A549 (cell line): ENCODE measurements at regions not wholly inside any gene's neighbourhood (a gene's known extent, or its start where the extent isn't known, plus 50 kb on each side); places are given as distances from the start of the nearest gene placed in this dataset.
"Not testable (repeated sequence)": the region's sequence is repeated elsewhere in the genome, so short reads cannot be mapped to it uniquely, and the experiment has no call there.

ENCODE experiments used
- ATAC-seq, 2 experiments: fragments of 200-7000 bp in 1 of 2; fragments of >200 bp in 1 of 2; cut with Nextera tagmentation in 1 of 2; cut with Tn5 transposase in 1 of 2; 3 replicates each; pipeline versions ENCODE4 v1.8.0 to v1.9.1; 2018 to 2020; ENCODE audit warnings: mild to moderate bottlenecking in 1 of 2, moderate library complexity in 1 of 2
- CTCF ChIA-PET: fragments of 300-600 bp; sonication (Branson Sonifier 250); formaldehyde crosslinking; extraction: SDS; loops from one replicate; lab custom pipeline; 2021; ENCODE audit warnings: antibody characterized with exemption, inconsistent platforms; lab: Yijun Ruan, JAX
- POLR2A ChIA-PET: fragments of 350-600 bp; formaldehyde crosslinking; extraction: SDS; loops from one replicate; lab custom pipeline; 2021; ENCODE audit warnings: antibody characterized with exemption, inconsistent platforms; lab: Yijun Ruan, JAX
- DNase-seq, 2 experiments: peaks; one replicate each; pipeline versions ENCODE4 v3.0.0 to v3.0.0-alpha.2; 2011 to 2016; ENCODE audit warnings: low read depth in 1 of 2, low spot score in 1 of 2
- FAIRE-seq: peaks from 2 replicates; lab custom pipeline; 2011; peaks lifted over from hg19 to GRCh38; lab: Jason Lieb, UNC
- H3K27ac ChIP-seq, 2 experiments: fragments of >200 bp; sonication (Bioruptor Twin); formaldehyde crosslinking; 3 replicates each; pipeline ENCODE4 v1.5.1; 2016 to 2017
- H3K4me1 ChIP-seq: fragments of >200 bp; sonication (Bioruptor Twin); formaldehyde crosslinking; 3 replicates; pipeline ENCODE4 v1.6.1; 2016
- H3K4me2 ChIP-seq: fragments of >200 bp; sonication (Bioruptor Twin); formaldehyde crosslinking; 3 replicates; pipeline ENCODE4 v1.6.1; 2016
- H3K4me3 ChIP-seq: fragments of >200 bp; sonication (Bioruptor Twin); formaldehyde crosslinking; 3 replicates; pipeline ENCODE4 v1.5.1; 2016
- H3K9me3 ChIP-seq: fragments of >200 bp; sonication (Bioruptor Twin); formaldehyde crosslinking; 3 replicates; pipeline ENCODE4 v1.6.1; 2016
- WGBS: methylation state at CpG from one replicate; pipeline ENCODE4 v1.1.6; 2017; ENCODE audit errors: missing lambda C conversion rate; 5-methylcytosine and 5-hydroxymethylcytosine counted together

GRCh38 chr7:73244782-73245311 is 63.8 kb downstream of the NSUN5 start:
- DNase-seq, H3K27ac ChIP-seq: not testable (repeated sequence)

GRCh38 chr7:73234994-73235717 is 73.5 kb downstream of the NSUN5 start:
- POLR2A ChIA-PET, DNase-seq, FAIRE-seq, H3K9me3 ChIP-seq, H3K4me3 ChIP-seq, CTCF ChIA-PET, H3K4me1 ChIP-seq: not testable (repeated sequence)
- H3K4me2 ChIP-seq, result peak overlapping the region; percentile 51; the same call in 2 of the 3 replicates
- no CpG with 5 or more reads among the region's 72 CpGs for WGBS
- H3K27ac ChIP-seq, result peak overlapping the region in 1 of 2 experiments; percentile 67; a peak in 1 of 6 replicates
- ATAC-seq, result peak; percentile 91 to 97

More at GRCh38 chr7:73244782-73245311, 63.8 kb downstream of the NSUN5 start:
- FAIRE-seq, POLR2A ChIA-PET, CTCF ChIA-PET, H3K4me3 ChIP-seq, H3K4me1 ChIP-seq, H3K9me3 ChIP-seq, H3K4me2 ChIP-seq: not testable (repeated sequence)
- 32% methylated on average over 12 of the region's 16 CpGs for WGBS
- peak; percentile 57 to 59; a peak in 5 of 6 replicates for ATAC-seq

- H3K4me3 ChIP-seq, DNase-seq, CTCF ChIA-PET, H3K4me1 ChIP-seq, POLR2A ChIA-PET, FAIRE-seq, H3K27ac ChIP-seq, H3K9me3 ChIP-seq, H3K4me2 ChIP-seq, ATAC-seq: not testable (repeated sequence)
- 90% methylated on average over 6 of the region's 15 CpGs for WGBS
Observed at GRCh38 chr7:73225745-73226144, 82.9 kb downstream of the NSUN5 start.

GRCh38 chr7:73221724-73222123 is 86.9 kb downstream of the NSUN5 start:
- H3K9me3 ChIP-seq, H3K27ac ChIP-seq, CTCF ChIA-PET, ATAC-seq, H3K4me1 ChIP-seq, POLR2A ChIA-PET, H3K4me3 ChIP-seq, DNase-seq, H3K4me2 ChIP-seq, FAIRE-seq: not testable (repeated sequence)
- no CpG with 5 or more reads among the region's 6 CpGs for WGBS

- DNase-seq, H3K9me3 ChIP-seq, CTCF ChIA-PET, H3K4me1 ChIP-seq, POLR2A ChIA-PET, FAIRE-seq, H3K4me3 ChIP-seq, H3K4me2 ChIP-seq, H3K27ac ChIP-seq: not testable (repeated sequence)
- peak; percentile 40 to 48; a peak in 5 of 6 replicates for ATAC-seq
- no CpG with 5 or more reads among the region's 6 CpGs for WGBS
Observed at GRCh38 chr7:73220766-73221370, 87.8 kb downstream of the NSUN5 start.

- FAIRE-seq, POLR2A ChIA-PET, H3K9me3 ChIP-seq, H3K4me2 ChIP-seq, H3K27ac ChIP-seq, CTCF ChIA-PET, H3K4me1 ChIP-seq, H3K4me3 ChIP-seq, DNase-seq: not testable (repeated sequence)
- WGBS, result no CpG with 5 or more reads among the region's 15 CpGs
- peak; percentile 14 to 44; a peak in 2 of 6 replicates for ATAC-seq
Observed at GRCh38 chr7:73220357-73220756, 88.3 kb downstream of the NSUN5 start.

GRCh38 chr7:73218802-73219201 is 89.8 kb downstream of the NSUN5 start:
- WGBS, result no CpG with 5 or more reads among the region's 2 CpGs
- ATAC-seq, result not testable (repeated sequence)

GRCh38 chr7:73216046-73216675 is 92.5 kb downstream of the NSUN5 start:
- H3K4me1 ChIP-seq, H3K4me3 ChIP-seq, ATAC-seq, H3K4me2 ChIP-seq, DNase-seq, H3K27ac ChIP-seq, POLR2A ChIA-PET, H3K9me3 ChIP-seq, FAIRE-seq, CTCF ChIA-PET: not testable (repeated sequence)
- WGBS, result 96% methylated on average over 6 of the region's 10 CpGs

More at GRCh38 chr7:73218802-73219201, 89.8 kb downstream of the NSUN5 start:
- H3K9me3 ChIP-seq, POLR2A ChIA-PET, FAIRE-seq, H3K4me2 ChIP-seq, H3K27ac ChIP-seq, DNase-seq, H3K4me1 ChIP-seq, H3K4me3 ChIP-seq, CTCF ChIA-PET: not testable (repeated sequence)

- DNase-seq, POLR2A ChIA-PET, H3K4me3 ChIP-seq, H3K27ac ChIP-seq, H3K4me1 ChIP-seq, H3K4me2 ChIP-seq, ATAC-seq, H3K9me3 ChIP-seq, FAIRE-seq, CTCF ChIA-PET: not testable (repeated sequence)
- WGBS, result no CpG with 5 or more reads among the region's 7 CpGs
Observed at GRCh38 chr7:73215232-73215631, 93.4 kb downstream of the NSUN5 start.

- POLR2A ChIA-PET, H3K27ac ChIP-seq, FAIRE-seq, CTCF ChIA-PET, H3K9me3 ChIP-seq, H3K4me1 ChIP-seq, H3K4me3 ChIP-seq, DNase-seq, H3K4me2 ChIP-seq: not testable (repeated sequence)
- 73% methylated on average over 2 of the region's 4 CpGs for WGBS
- peak in 1 of 2 experiments; percentile 34; a peak in 1 of 6 replicates for ATAC-seq
Observed at GRCh38 chr7:73214471-73214870, 94.2 kb downstream of the NSUN5 start.

GRCh38 chr7:73213076-73213475 is 95.5 kb downstream of the NSUN5 start:
- POLR2A ChIA-PET, result not testable (repeated sequence)

More at GRCh38 chr7:73213076-73213475, 95.5 kb downstream of the NSUN5 start:
- H3K4me1 ChIP-seq, H3K4me3 ChIP-seq, CTCF ChIA-PET, FAIRE-seq, H3K9me3 ChIP-seq, H3K27ac ChIP-seq, H3K4me2 ChIP-seq, DNase-seq: not testable (repeated sequence)
- 57% methylated on average over 3 of the region's 7 CpGs for WGBS
- ATAC-seq, result peak; percentile 45 to 66
